CD14-positive monocyte (primary cell): ENCODE measurements at regions not wholly inside any gene's neighbourhood (a gene's known extent, or its start where the extent isn't known, plus 50 kb on each side); places are given as distances from the start of the nearest gene placed in this dataset.

Experiments
- DNase-seq, 3 donors: peaks; one replicate each; pipeline ENCODE4 v3.0.0-alpha.2; 2011 to 2022
- H2AFZ ChIP-seq: 2 replicates; pipeline ENCODE4 v1.6.0; 2012; ENCODE audit warnings: mild to moderate bottlenecking, low read depth, low read length, inconsistent platforms; ENCODE audit not compliant: insufficient read depth, poor library complexity, severe bottlenecking
- H3K27ac ChIP-seq, 2 donors: 1 replicate in 1 of 2; 2 replicates in 1 of 2; pipeline ENCODE4 v1.5.1; 2012 to 2013; ENCODE audit warnings: low read length in 2 of 2, control low read depth in 1 of 2, inconsistent platforms in 1 of 2, low read depth in 1 of 2, mild to moderate bottlenecking in 1 of 2
- H3K27me3 ChIP-seq, 2 donors: one replicate each; pipeline versions ENCODE4 v1.6.0 to v1.6.1; 2011 to 2013; ENCODE audit warnings: low read length in 2 of 2; ENCODE audit not compliant: control insufficient read depth in 2 of 2, insufficient read depth in 2 of 2
- H3K36me3 ChIP-seq, 2 donors: replicated peaks in 1 of 2; 1 replicate in 1 of 2; 2 replicates in 1 of 2; pipeline versions ENCODE4 v1.5.1 to v1.6.1; 2012 to 2013; ENCODE audit warnings: low read length in 2 of 2, control low read depth in 1 of 2, inconsistent platforms in 1 of 2, mild to moderate bottlenecking in 1 of 2; ENCODE audit not compliant: insufficient read depth in 2 of 2, control insufficient read depth in 1 of 2
- H3K4me1 ChIP-seq, 2 donors: 1 replicate in 1 of 2; 2 replicates in 1 of 2; pipeline versions ENCODE4 v1.5.1 to v1.6.1; 2012 to 2013; ENCODE audit warnings: low read length in 2 of 2, control low read depth in 1 of 2, inconsistent platforms in 1 of 2, mild to moderate bottlenecking in 1 of 2, moderate library complexity in 1 of 2; ENCODE audit not compliant: insufficient read depth in 2 of 2, control insufficient read depth in 1 of 2
- H3K4me2 ChIP-seq: replicated peaks from 2 replicates; pipeline ENCODE3; 2012; ENCODE audit warnings: low read length, moderate library complexity, mild to moderate bottlenecking; ENCODE audit not compliant: poor library complexity, severe bottlenecking; ENCODE audit errors: extremely low read depth
- H3K4me3 ChIP-seq, 3 experiments: fragments of 200-600 bp in 1 of 3; sonication (generic) in 1 of 3; replicated peaks in 1 of 3; 1 replicate in 2 of 3; 2 replicates in 1 of 3; pipeline ENCODE4 v1.5.1; 2011 to 2013; ENCODE audit warnings: low read length in 3 of 3, mild to moderate bottlenecking in 3 of 3, control low read depth in 2 of 3, low read depth in 2 of 3, inconsistent platforms in 1 of 3, moderate library complexity in 1 of 3
- H3K79me2 ChIP-seq: 2 replicates; pipeline ENCODE4 v1.6.0; 2012; ENCODE audit warnings: mild to moderate bottlenecking, control low read depth, inconsistent platforms, low read length, moderate library complexity; ENCODE audit not compliant: insufficient read depth
- H3K9ac ChIP-seq: 2 replicates; pipeline ENCODE4 v1.6.0; 2017; ENCODE audit warnings: low read length, mild to moderate bottlenecking; ENCODE audit not compliant: insufficient read depth, poor library complexity, severe bottlenecking
- H3K9me3 ChIP-seq, 2 donors: replicated peaks in 1 of 2; 1 replicate in 1 of 2; 2 replicates in 1 of 2; pipeline versions ENCODE4 v1.5.1 to v1.6.1; 2012 to 2013; ENCODE audit warnings: low read length in 2 of 2, control low read depth in 1 of 2; ENCODE audit not compliant: control insufficient read depth in 1 of 2, insufficient read depth in 1 of 2
- H4K20me1 ChIP-seq: 2 replicates; pipeline ENCODE4 v1.6.0; 2012; ENCODE audit warnings: mild to moderate bottlenecking, low read length, control low read depth, moderate library complexity; ENCODE audit not compliant: insufficient read depth
- H3K27ac Mint-ChIP-seq, 7 donors: one replicate each; pipeline ENCODE4 v1.8.0; 2020; ENCODE audit warnings: mild to moderate bottlenecking in 7 of 7, mixed read lengths in 7 of 7, moderate library complexity in 6 of 7, inconsistent platforms in 2 of 7
- H3K27me3 Mint-ChIP-seq, 3 donors: one replicate each; pipeline ENCODE4 v1.8.0; 2021 to 2022; ENCODE audit warnings: low read depth in 3 of 3, mild to moderate bottlenecking in 3 of 3, mixed read lengths in 3 of 3, moderate library complexity in 3 of 3, inconsistent platforms in 1 of 3
- H3K36me3 Mint-ChIP-seq, 2 donors: one replicate each; pipeline ENCODE4 v1.8.0; 2020; ENCODE audit warnings: mixed read lengths in 2 of 2, inconsistent platforms in 1 of 2, mild to moderate bottlenecking in 1 of 2
- H3K4me1 Mint-ChIP-seq: one replicate; pipeline ENCODE4 v1.8.0; 2020; ENCODE audit warnings: mild to moderate bottlenecking, mixed read lengths
- H3K4me3 Mint-ChIP-seq, 2 donors: one replicate each; pipeline ENCODE4 v1.8.0; 2020; ENCODE audit warnings: mild to moderate bottlenecking in 2 of 2, mixed read lengths in 2 of 2, moderate library complexity in 1 of 2
- H3K9me3 Mint-ChIP-seq, 7 donors: one replicate each; pipeline ENCODE4 v1.8.0; 2020 to 2022; ENCODE audit warnings: mixed read lengths in 7 of 7, mild to moderate bottlenecking in 6 of 7, moderate library complexity in 6 of 7, inconsistent platforms in 2 of 7
- WGBS: methylation state at CpG from one replicate; pipeline ENCODE4 v1.1.5; 2013; ENCODE audit warnings: missing lambda C conversion rate; ENCODE audit not compliant: insufficient coverage; 5-methylcytosine and 5-hydroxymethylcytosine counted together
- intact Hi-C, 2 donors: fragments of 100-400 bp; cut with micrococcal nuclease; formaldehyde crosslinking; loops; one replicate each; pipeline versions ENCODE4 v1.15.0 to v1.15.1; 2023
- TF ChIP-seq, protein P1 (sequence below): fragments of 200-600 bp; IDR thresholded peaks from one replicate; pipeline ENCODE4 v1.8.0; 2022; ENCODE audit warnings: antibody characterized with exemption, mild to moderate bottlenecking

DNA sequence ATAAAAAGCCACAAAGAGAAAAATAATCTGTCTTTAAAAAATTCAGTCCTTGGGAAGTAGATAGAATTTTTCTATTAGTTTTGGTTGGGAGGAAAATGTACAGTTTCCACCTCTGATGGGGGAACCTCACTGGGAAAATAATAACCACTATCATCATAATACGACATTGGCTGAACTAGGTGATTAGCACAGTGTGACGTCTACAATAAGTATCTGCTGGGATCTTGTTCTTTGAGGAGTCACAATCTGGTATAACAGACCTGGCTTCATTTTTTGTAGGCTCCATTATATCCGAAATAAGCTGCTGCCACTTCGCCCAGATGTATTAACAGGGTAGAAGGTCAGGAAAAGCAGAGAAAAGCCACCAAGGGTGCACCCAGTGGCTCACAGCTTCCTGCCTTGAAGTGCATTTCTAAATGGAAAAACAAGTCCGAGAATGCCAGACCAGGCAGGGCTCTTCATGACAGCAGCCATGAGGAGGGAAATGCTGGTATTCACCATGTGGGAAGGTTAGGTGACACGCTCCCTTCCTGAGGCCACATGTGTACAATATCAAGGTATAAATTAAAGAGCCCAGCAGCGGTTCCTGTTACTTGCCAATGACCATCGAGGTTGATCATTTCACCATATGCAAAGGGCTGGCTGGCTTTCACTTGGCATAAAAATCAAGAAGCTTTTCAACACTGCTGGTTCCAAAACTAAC is 152.8 kb downstream of the PRELID2 start:
- Mint-ChIP-seq H3K36me3 (no peaks in the 10 kb centered on the region), H3K4me1 (peaks cover 9% of the 10 kb centered on the region), H3K27me3 (peaks cover 0 to 1% (median 0%) of the 10 kb centered on the region in 3 donors), H3K27ac (no peak overlapping the region), H3K9me3 (no peaks in the 10 kb centered on the region), H3K4me3 (no peak overlapping the region)
- Histone ChIP-seq H3K4me2 (no peak overlapping the region), H3K27me3 (no peaks in the 10 kb centered on the region), H3K4me3 (no peak overlapping the region), H4K20me1 (no peaks in the 10 kb centered on the region), H3K9ac (no peak overlapping the region), H3K79me2 (no peaks in the 10 kb centered on the region), H3K27ac (no peak overlapping the region), H3K9me3 (no peaks in the 10 kb centered on the region), H2AFZ (peak overlapping the region; percentile 24), H3K36me3 (no peaks in the 10 kb centered on the region), H3K4me1 (peaks cover 0 to 4% of the 10 kb centered on the region in 2 donors)
- TF ChIP-seq, protein P1, sequence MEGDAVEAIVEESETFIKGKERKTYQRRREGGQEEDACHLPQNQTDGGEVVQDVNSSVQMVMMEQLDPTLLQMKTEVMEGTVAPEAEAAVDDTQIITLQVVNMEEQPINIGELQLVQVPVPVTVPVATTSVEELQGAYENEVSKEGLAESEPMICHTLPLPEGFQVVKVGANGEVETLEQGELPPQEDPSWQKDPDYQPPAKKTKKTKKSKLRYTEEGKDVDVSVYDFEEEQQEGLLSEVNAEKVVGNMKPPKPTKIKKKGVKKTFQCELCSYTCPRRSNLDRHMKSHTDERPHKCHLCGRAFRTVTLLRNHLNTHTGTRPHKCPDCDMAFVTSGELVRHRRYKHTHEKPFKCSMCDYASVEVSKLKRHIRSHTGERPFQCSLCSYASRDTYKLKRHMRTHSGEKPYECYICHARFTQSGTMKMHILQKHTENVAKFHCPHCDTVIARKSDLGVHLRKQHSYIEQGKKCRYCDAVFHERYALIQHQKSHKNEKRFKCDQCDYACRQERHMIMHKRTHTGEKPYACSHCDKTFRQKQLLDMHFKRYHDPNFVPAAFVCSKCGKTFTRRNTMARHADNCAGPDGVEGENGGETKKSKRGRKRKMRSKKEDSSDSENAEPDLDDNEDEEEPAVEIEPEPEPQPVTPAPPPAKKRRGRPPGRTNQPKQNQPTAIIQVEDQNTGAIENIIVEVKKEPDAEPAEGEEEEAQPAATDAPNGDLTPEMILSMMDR: no peak
- DNase-seq: no peak
- 98% methylated on average over 7 of the region's 8 CpGs for WGBS
- intact Hi-C loops: loop anchor here (5.0 to 10.0 kb wide), 3 partner anchors 145 to 362 kb away; partner anchors contain the start of gene PRELID2 (in 1 of the 2)

DNA sequence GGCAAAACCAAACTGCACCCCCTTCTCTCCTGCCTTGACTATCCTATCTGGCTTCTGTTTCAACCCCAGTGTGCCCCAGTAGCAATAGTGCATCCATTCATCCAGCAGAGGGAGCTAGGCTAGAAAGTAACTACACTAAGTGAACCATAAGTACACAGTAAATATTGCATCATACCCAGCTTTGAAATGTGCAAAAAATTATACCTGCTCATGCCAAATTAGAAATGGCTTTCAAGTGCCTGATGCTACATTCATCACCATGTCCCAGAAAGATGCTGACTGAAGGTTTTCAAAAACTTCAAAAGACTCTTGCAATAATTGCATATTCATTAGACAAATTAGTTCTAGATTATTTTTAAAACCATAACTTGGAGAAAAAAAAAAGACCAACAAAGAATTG is 153.5 kb downstream of the PRELID2 start:
- H3K27ac Mint-ChIP-seq: no peak overlapping the region
- H3K9me3 Mint-ChIP-seq: no peaks in the 10 kb centered on the region
- no peaks in the 10 kb centered on the region for H3K36me3 ChIP-seq
- peaks cover 0 to 1% (median 0%) of the 10 kb centered on the region in 3 donors for H3K27me3 Mint-ChIP-seq
- intact Hi-C loops: loop anchor here (5.0 to 10.0 kb wide), 3 partner anchors 146 to 363 kb away; partner anchors contain the start of gene PRELID2 (in 1 of the 2)
- no peaks in the 10 kb centered on the region for H3K79me2 ChIP-seq
- no peaks in the 10 kb centered on the region for H4K20me1 ChIP-seq
- H3K4me2 ChIP-seq: no peak overlapping the region
- H3K27me3 ChIP-seq: no peaks in the 10 kb centered on the region
- no peak overlapping the region for H3K4me3 ChIP-seq
- no peak overlapping the region for H3K27ac ChIP-seq
- H3K4me1 ChIP-seq: peaks cover 0 to 4% of the 10 kb centered on the region in 2 donors
- no peaks in the 10 kb centered on the region for H3K36me3 Mint-ChIP-seq
- TF ChIP-seq, protein P1: peak; percentile 89
- H3K4me3 Mint-ChIP-seq: no peak overlapping the region
- no peak overlapping the region for H2AFZ ChIP-seq
- no peak overlapping the region for H3K9ac ChIP-seq
- DNase-seq: peak; percentile 61 to 81 (median 71)
- H3K4me1 Mint-ChIP-seq: peaks cover 9% of the 10 kb centered on the region
- H3K9me3 ChIP-seq: no peaks in the 10 kb centered on the region
